ENCODE measurements at regions not wholly inside any gene's neighbourhood (a gene's known extent, or its start where the extent isn't known, plus 50 kb on each side); places are given as distances from the start of the nearest gene placed in this dataset.

GRCh38 chr20:59110607-59111006, 53.0 kb upstream of the ZNF831 start:
- Histone ChIP-seq H3K4me3 (replicated peaks; ENCODE audit: insufficient read depth, low read length) (no peak overlapping the region), H3K27ac (replicated peaks) (no peak overlapping the region), H3K27me3 (ENCODE audit: insufficient read depth, poor library complexity, severe bottlenecking) (no peaks in the 10 kb centered on the region)
- TF ChIP-seq SPI1 (IDR thresholded peaks at IDR 0.05; ENCODE audit: borderline replicate concordance, low read depth) = no peak
- no peak for DNase-seq (ENCODE audit: low read depth in 1 of 2, low spot score in 1 of 2)

GRCh38 chr20:59105581-59105980, 58.0 kb upstream of the ZNF831 start:
- no peak overlapping the region for H3K27ac ChIP-seq (replicated peaks)
- DNase-seq (ENCODE audit: low read depth in 1 of 2, low spot score in 1 of 2) = no peak
- TF ChIP-seq GABPA (IDR thresholded peaks at IDR 0.05; ENCODE audit: low read depth) (no peak), CTCF (IDR thresholded peaks at IDR 0.05; ENCODE audit: insufficient read depth, low read length) (no peak), REST (IDR thresholded peaks at IDR 0.05; ENCODE audit: insufficient replicate concordance, low read depth) (no peak), POLR2AphosphoS5 (IDR thresholded peaks at IDR 0.05; ENCODE audit: low read depth) (no peak), SPI1 (IDR thresholded peaks at IDR 0.05; ENCODE audit: borderline replicate concordance, low read depth) (no peak)
- H3K4me3 ChIP-seq (replicated peaks; ENCODE audit: insufficient read depth, low read length) = no peak overlapping the region
- no peaks in the 10 kb centered on the region for H3K27me3 ChIP-seq (ENCODE audit: insufficient read depth, poor library complexity, severe bottlenecking)

- no peak overlapping the region for H3K27ac ChIP-seq (replicated peaks)
- H3K4me3 ChIP-seq (replicated peaks; ENCODE audit: insufficient read depth, low read length) = no peak overlapping the region
- DNase-seq (ENCODE audit: low read depth in 1 of 2, low spot score in 1 of 2) = peak in 1 of 2 experiments; percentile 35
- TF ChIP-seq CTCF (IDR thresholded peaks at IDR 0.05; ENCODE audit: insufficient read depth, low read length) = no peak
- no peak for TF ChIP-seq POLR2AphosphoS5 (IDR thresholded peaks at IDR 0.05; ENCODE audit: low read depth)
- no peak for TF ChIP-seq SPI1 (IDR thresholded peaks at IDR 0.05; ENCODE audit: borderline replicate concordance, low read depth)
- TF ChIP-seq REST (IDR thresholded peaks at IDR 0.05; ENCODE audit: insufficient replicate concordance, low read depth) = no peak
- TF ChIP-seq GABPA (IDR thresholded peaks at IDR 0.05; ENCODE audit: low read depth) = no peak
- H3K27me3 ChIP-seq (ENCODE audit: insufficient read depth, poor library complexity, severe bottlenecking) = no peaks in the 10 kb centered on the region
Observed at GRCh38 chr20:59104831-59105230, 58.8 kb upstream of the ZNF831 start.

GRCh38 chr20:59103573-59103972, 60.0 kb upstream of the ZNF831 start:
- no peak for TF ChIP-seq CTCF (IDR thresholded peaks at IDR 0.05; ENCODE audit: insufficient read depth, low read length)
- TF ChIP-seq SPI1 (IDR thresholded peaks at IDR 0.05; ENCODE audit: borderline replicate concordance, low read depth) = no peak
- TF ChIP-seq GABPA (IDR thresholded peaks at IDR 0.05; ENCODE audit: low read depth) = no peak
- TF ChIP-seq POLR2AphosphoS5 (IDR thresholded peaks at IDR 0.05; ENCODE audit: low read depth) = no peak
- TF ChIP-seq REST (IDR thresholded peaks at IDR 0.05; ENCODE audit: insufficient replicate concordance, low read depth) = no peak
- Histone ChIP-seq H3K27me3 (ENCODE audit: insufficient read depth, poor library complexity, severe bottlenecking) (no peaks in the 10 kb centered on the region), H3K4me3 (replicated peaks; ENCODE audit: insufficient read depth, low read length) (no peak overlapping the region), H3K27ac (replicated peaks) (peak overlapping the region; percentile 71)
- DNase-seq (ENCODE audit: low read depth in 1 of 2, low spot score in 1 of 2) = peak in 1 of 2 experiments; percentile 39
